HG03039 (cell line): ENCODE measurements at regions not wholly inside any gene's neighbourhood (a gene's known extent, or its start where the extent isn't known, plus 50 kb on each side); places are given as distances from the start of the nearest gene placed in this dataset.
A peak's percentile ranks its signal among the peaks of the same experiment; 100 is the strongest.

Source experiments
- ATAC-seq: cut with Tn5 transposase; IDR thresholded peaks from one replicate; pipeline ENCODE4 v1.9.1; 2021; ENCODE audit warnings: mild to moderate bottlenecking, moderate library complexity; ENCODE audit not compliant: unreplicated experiment

DNA sequence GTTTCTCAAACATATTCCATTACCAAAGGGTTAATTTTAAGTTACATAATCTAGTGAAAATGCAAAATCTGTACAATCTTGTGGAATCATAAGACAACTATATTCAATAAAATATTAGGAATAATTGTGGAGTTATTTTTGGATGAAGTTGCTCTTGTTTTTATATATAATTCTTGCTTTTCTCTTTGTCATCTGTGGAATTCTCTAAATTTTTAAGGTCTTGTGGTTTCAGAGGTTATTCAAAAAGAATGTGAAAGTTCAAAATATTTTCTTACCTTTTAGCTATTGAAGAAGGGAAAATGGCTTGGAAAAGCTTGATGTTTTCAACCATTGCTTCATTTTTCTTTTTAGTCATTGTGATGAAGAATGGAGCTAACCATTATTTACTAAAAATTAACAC, 552.1 kb downstream of the TFEC start:
- ATAC-seq, result no peak

GRCh38 chr7:115477193-115477651, 553.3 kb downstream of the TFEC start:
- ATAC-seq, result no peak

DNA sequence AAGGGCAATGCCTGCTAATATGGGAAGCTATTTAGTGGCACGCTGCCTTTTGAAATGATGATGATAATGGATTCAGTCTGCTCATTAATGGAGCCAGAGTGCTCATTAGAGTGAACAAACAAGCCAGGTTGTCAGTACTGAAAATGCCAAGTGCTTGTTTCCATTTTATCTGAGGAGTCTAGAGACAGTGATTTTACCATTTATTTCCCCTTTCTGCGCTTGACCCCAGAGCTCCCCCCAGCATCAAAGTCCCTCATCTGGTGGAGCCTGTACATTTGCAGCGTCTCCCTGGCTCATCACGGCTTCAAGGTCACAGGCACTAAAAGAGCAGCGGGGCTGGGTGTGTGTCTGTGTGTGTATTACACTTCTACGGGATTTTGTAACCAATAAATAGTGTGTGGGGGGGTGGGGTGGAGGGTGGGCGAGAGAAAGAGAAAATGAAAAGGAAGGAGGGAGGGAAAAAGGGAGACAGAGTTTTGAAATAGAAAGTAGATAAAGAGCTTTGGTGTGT, 553.8 kb downstream of the TFEC start:
- ATAC-seq, result no peak

GRCh38 chr7:115475761-115476385, 554.0 kb downstream of the MDFIC start:
- ATAC-seq, result no peak

DNA sequence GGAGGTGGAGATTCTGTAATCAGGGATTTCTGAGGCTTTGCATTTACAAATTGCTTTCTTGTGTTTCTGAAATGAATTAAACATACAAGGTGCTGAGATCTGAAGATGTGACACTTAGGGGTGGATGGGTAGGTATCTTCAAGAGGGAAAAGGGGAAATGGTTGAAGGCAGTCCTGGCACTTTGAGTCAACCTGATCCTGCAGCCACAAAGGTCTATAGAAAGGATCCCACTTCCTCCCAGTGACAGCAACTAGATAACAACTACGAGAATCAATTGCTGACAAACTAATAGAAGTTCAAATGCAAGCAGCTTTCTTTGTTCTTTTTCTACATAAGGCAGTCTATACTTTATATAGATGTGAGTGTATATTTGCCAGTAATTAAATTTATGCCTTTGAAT, 553.3 kb downstream of the MDFIC start:
- no peak for ATAC-seq

- no peak for ATAC-seq
Measured at GRCh38 chr7:115474137-115474536, 552.2 kb downstream of the MDFIC start.

DNA sequence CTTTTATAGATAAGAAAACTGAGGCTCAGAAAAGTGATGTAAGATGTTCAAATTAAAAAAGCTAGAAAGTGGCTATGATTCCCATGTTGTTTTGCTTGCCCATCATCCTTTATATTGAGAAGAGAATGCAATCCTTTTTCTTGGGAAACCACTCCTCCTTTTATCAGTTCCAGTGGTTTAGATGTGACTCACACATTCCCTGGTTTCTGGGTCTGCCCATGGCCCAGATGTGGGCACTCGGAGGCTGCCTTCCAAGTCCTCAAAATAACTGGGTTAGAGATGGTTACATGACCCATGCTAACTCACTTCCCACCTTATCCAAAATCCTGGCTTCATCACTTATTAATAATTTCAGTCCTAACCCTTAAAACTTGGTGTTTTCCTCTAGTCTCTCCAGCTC, 550.0 kb downstream of the MDFIC start:
- ATAC-seq, result no peak

DNA sequence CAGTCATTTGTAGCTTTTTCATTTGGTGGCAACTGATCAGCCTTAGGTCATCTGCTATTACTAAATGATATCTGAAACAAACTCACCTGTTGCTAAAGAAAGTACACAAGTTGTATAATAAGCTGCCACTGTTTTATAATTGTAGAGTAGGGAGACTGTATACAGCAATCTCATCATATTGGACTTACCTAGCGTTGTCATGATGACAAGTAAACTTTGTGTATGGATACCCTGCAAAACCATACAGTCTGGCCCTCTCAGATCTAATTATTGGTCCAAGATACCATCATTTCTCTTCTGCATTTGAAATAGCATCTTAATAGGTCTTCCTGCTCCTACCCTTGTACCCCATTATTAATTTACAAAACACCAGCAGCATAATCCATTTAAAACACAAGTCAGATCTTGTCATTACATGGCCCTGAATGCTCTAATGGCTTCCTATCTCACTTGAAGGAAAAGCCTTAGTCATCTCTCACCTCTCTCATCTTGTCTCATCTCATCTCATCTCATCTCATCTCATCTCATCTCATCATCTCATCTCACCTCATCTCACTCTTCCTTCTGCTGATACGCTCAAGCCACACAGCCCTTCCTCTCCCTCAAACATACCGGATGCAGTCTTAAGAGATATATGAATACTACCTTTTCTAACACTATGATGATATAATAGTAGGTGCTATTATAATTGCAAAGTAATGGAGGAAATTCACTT, 540.6 kb downstream of the MDFIC start:
- ATAC-seq, result no peak

- ATAC-seq, result no peak
Measured at GRCh38 chr7:115449689-115450088, 527.8 kb downstream of the MDFIC start.

DNA sequence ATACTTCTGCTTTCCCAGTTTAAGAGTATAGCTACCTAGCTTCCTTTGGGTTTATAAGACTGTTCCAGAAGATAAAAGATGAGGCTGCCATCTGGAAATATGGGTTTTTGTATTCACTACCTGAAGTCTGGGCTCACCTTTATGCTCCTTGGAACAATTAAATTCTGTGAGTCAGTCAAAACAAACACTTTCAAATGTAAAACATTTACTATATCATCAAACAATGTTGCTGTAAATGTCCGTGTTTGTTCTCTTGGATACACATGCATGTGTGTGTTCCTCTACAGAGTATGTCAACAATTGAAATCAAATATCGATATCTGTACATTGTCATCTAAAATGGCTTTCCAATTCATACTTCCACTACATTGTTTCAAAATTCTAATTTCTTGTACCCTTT, 525.6 kb downstream of the MDFIC start:
- no peak for ATAC-seq

- no peak for ATAC-seq
Measured at GRCh38 chr7:115441033-115441432, 519.1 kb downstream of the MDFIC start.

- peak; percentile 94 for ATAC-seq
Measured at GRCh38 chr7:115435178-115435577, 513.3 kb downstream of the MDFIC start.

GRCh38 chr7:115429918-115430317, 508.0 kb downstream of the MDFIC start:
- ATAC-seq, result no peak

DNA sequence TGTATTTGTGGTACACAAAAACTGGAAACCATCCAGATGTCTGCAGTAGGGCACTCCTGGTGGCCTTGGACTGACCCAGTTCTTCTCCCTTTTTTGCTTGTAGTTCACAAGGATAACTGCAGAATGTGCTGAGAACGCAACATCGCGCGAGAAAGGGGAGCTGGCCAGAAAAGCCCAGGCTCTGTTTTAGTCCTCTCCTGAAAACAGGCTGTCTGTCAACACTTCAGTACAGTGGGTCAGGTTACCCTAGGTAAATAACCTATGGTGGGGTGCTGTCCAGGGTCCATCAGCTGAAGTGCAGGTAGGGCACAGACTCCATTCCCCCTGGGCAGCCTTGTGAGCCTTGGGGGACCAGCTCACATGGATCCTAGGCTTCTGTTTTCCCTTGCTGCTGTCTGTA, 495.8 kb downstream of the MDFIC start:
- no peak for ATAC-seq

DNA sequence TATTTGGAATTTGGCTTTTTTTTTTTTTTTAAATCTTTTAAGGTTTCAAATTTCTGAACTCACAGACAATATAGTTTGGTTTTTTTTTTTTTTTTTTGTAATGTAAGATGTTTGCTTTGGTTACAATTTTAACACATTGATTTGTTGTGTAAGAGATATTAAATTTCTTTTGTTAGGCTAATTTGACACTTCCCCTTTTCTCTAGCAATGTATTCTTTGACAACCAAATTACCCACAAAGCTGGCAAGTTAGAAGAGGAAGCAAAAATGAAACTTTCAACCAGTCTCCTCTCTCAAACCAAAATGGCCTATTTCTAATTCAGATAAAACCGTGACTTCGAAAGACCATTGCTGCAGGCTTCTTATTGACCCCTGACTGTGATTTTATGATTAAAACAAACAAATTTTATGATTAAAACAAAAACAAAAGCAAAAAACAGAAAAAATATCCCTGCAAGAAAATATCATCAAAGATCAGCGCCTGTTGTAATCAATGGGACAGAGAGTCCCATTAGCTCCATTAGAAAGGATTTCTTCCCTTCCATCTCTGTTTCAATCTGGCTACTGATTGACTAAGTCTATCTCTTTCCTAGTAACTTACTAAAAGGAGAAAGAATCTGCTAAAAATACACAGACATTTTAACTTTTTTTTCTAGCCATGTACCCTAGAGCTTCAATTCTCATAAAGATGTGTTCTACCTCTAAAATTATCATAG, 489.2 kb downstream of the MDFIC start:
- peak; percentile 80 for ATAC-seq

DNA sequence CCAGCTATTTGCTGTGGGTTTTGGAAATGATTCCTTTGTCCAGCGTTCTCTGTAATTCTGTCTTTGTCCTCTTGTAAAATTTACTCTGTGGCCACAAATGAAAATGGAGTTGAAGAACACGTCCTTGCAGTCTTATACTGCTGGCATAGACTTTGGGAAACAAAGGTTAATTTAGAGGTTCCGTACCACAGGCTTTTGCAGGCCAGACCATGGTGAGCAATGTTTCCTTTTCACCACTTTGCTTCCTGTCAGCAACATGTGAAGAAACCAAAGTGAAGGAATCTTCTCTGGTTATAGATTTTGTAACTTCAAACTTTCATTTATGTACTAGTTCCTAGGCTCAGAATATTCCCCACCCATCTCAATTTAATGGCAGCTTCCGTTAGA, 488.5 kb downstream of the MDFIC start:
- no peak for ATAC-seq

DNA sequence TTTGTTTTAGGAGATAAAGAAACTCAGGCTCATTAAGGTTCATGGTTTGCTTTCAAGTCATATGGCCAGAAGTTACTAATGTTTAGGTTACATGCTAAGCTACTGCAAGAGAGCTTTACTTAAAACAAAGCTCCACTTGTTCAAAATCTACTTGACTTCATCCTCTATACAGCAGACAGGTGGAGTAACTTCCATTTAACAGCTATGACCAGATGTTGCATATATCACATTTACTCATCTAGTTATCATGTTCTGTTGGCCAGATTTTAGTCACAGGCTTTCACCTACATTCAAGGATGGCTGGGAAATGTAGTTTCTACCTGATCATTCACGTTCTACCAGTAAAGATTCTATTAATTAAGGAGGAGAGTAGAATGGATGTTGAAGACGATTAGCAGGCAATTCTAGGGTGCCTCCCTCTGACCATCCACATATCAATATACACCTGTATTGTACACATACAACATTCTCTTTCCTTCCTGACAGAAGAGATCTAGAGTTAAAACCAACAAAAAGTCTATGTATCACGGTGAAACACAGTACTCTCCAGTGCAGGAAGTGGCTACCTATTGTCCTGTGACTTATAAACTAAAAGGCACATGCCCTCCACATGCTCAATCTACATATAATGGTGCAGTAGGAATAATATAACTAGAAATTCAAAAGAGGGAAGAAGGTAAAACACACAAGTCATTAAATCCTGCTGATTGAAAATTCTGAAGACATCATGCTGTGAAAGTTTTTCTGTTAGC, 488.0 kb downstream of the MDFIC start:
- ATAC-seq, result no peak

DNA sequence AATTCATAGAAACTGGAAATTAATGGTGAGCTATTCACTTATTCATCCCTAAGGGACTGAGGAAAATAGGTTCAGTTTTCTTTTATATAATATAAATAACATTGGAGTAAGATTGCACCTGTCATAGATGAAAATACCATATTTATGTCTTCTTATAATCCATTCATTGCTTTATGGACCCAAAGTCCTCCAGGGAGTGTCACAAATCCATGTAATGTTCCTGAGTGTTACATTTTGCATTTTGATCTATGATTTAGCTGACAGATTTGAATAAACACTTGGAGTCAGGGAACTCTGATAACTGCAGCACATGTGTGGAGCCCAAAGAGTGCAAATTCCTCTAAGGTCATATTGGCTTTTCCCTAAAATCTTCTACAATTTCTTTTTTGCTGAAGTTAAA, 484.3 kb downstream of the MDFIC start:
- ATAC-seq, result no peak

GRCh38 chr7:115387137-115387536, 465.2 kb downstream of the MDFIC start:
- no peak for ATAC-seq

DNA sequence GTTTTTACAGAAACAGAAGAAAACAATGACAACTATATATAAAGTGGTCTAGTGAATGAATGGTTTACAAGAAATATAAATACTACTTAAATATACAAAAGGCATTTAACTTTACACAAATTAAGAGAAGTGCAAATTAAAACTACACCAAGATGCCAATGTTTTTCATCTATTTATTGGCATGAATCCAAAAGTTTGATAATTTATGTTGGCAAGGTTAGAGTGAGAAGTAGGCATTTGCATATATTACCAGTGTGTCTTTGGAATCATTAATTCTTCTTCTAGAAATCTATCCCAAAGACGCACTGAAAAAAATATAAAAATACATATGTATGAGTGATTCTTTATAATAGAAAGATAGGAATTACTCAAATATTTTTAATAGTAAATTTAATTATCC, 457.4 kb downstream of the MDFIC start:
- ATAC-seq, result no peak

DNA sequence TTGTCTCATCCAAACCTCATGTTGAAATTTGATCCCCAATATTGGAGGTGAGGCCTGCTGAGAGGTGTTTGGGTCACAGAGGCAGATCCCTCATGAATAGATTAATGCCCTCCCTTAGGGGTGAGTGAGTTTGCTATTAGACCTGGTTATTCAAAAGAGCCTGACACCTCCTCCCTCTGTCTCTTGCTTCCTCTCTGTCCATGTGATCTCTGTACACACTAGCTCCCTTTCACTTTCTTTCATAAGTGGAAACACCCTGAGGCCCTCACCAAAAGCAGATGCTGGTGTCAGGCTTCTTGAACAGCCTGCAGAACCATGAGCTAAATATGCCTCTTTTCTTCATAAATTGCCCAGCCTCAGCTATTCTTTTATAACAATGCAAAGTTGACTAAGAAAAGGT, 447.1 kb downstream of the MDFIC start:
- ATAC-seq, result no peak
